Left cardiac atrium (tissue), 4 donors: ENCODE measurements at regions not wholly inside any gene's neighbourhood (a gene's known extent, or its start where the extent isn't known, plus 50 kb on each side); places are given as distances from the start of the nearest gene placed in this dataset.

Source experiments
- ATAC-seq, 2 donors: fragments of 200-7000 bp; cut with Tn5 transposase; one replicate each; pipeline ENCODE4 v1.9.1; 2020; ENCODE audit warnings: mild to moderate bottlenecking in 2 of 2, moderate library complexity in 2 of 2
- DNase-seq: peaks from one replicate; pipeline ENCODE4 v3.0.0-alpha.2; 2020
- intact Hi-C, 2 donors: fragments of 100-400 bp; cut with DNase I; formaldehyde crosslinking; loops; one replicate each; pipeline versions ENCODE4 v1.14.1 to v1.15.1; 2022 to 2023
- donor health status: DM: no; HTN: yes; CAD: no.
- donor health status: DM: no; HTN: yes; CAD: no; lungs with severe emphysema.
- donor health status: DM: yes; HTN: yes; CAD: no.
- donor health status: Dilated cardiomyopathy.

DNA sequence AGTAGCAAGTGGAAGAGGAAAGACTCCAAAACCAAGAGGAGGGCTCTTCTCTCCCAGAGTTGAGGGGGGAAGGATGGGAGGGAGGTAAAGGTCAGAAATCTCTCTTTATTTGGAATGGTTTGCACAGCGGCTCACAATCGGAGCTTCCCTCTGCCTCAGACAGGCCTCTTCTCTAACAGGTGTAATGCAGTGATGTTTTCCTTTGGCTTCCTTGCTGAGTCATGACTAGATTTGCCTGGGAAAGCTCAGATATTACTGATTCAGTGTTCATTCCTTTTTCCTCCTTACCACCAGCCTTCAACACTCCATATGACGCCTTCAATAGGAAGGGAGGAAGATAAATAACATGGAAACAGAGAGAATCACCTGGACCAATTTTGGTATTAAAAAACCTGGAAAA is 136.6 kb downstream of the RNF152 start:
- ATAC-seq (no peak), DNase-seq (no peak)
- intact Hi-C loops = no loop called here

DNA sequence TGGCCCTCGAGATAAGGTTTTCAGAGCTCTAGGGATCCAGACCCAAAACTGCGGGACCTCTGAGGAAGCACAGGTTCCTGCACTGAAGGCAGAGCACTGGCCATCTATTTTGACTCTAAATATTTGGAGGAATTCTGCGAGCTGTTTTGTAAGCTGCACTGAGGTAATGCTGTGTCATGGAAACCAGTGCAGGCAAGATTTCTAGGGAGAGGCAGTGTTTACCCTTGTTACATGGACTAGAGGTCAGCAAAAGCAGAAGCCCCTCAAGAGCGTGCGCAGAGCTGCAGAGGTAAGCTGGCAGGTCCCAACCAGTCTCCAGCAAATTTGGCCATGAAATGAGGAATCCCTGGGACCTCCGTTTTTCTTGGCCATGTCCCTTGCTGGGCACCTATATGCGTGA is 137.3 kb downstream of the RNF152 start:
- ATAC-seq = no peak
- no peak for DNase-seq
- intact Hi-C loops = no loop called here

DNA sequence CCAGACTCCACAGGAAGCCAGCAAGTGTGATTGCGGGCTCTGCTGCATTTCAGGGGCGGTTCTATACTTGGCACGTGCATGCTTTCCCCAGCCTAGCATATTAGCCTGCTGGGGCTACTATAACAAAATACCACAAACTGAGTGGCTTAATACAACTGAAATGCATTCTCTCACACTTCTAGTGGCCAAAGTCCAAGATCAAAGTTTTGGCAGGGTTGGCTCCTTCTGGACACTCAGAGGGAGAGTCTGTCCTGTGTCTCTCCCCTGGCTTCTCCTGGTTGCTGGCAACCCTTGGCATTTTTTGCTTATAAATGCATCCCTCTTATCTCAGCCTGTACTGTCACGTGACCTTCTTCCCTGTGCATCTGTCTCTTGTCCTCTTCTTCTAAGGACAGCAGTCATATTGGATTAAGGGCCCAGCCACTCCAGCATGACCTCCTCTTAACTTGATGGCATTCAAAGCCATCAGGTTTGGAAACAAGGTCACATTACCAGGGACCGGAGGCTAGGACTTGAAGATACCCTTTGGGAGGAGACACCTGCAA is 138.7 kb downstream of the RNF152 start:
- intact Hi-C loops = no loop called here
- DNase-seq (no peak), ATAC-seq (peak in 1 of 2 donors; percentile 33)

DNA sequence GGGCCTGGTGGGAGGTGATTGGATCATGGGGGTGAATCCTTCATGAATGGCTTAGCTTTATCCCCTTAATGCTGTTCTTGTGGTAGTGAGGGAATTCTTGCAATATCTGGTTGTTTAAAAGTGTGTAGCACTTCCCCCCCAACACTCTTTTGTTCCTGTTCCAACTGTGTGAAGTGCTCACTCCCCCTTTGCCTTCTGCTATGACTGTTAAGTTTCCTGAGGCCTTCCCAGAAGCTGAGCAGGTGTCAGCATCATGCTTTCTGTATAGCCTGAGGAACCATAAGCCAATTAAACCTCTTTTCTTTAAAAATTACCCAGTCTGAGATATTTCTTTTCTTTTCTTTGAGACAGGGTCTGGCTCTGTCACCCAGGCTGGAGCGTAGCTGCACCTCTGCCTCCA is 139.4 kb downstream of the RNF152 start:
- DNase-seq (no peak), ATAC-seq (no peak)
- intact Hi-C loops = no loop called here

DNA sequence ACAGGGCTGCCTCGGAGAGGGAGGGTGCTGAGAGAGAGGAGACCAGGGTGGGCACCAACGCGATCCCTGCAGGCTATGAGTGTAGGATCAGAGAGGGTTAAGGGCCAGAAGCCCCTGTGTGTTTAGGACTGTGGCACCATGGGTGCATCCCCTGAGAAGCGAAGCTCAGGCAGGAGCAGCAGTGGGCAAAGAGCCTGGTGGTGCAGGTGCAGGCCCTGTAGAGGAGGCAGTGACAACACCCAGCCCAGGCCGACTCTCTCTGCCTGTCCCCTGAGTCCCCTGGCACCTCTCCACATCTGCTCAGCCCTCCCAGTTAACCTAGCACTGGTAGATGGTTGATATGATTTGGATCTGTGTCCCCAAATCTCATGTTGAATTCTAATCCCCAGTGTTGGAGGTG is 139.8 kb downstream of the RNF152 start:
- intact Hi-C loops = no loop called here
- ATAC-seq (no peak), DNase-seq (no peak)

DNA sequence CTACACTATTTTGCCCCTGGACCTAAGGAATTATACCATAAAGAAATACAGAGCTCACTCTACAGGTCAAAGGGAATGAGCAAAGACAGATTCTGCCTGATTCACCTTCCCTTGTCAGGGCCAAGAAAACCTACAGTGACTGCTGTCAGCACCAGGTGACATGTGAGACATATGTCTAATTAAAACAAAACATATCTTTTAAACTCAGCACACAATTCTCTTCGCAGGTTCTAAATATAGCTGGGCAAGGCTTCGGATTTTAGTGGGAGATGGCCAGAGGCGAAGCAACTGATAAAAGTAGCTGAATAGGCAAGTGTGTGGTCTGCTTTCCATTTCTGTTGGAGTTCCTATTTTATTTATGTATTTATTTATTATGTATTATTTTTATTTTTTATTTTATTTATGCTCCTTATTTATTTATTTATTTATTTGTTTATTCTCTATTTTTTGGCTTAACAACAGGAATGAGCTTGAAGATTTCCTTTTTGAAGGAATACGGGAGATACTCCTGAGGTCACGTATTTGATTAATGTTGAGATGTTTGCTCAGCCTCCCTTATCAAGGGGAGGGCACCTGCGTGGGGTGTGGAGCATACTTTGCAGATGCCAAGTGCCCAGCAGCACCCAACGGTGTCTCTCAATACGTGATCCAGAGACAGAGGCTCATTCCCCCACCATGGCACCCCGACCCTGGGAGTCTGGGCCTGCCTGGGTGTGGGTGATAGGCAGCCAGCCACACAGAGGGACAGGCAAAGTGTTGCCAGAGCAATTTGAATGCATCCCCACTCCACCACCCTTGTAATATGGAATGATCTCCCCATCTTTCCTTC is 141.8 kb downstream of the RNF152 start:
- intact Hi-C loops = no loop called here
- DNase-seq (no peak), ATAC-seq (peak; percentile 27 to 53)

DNA sequence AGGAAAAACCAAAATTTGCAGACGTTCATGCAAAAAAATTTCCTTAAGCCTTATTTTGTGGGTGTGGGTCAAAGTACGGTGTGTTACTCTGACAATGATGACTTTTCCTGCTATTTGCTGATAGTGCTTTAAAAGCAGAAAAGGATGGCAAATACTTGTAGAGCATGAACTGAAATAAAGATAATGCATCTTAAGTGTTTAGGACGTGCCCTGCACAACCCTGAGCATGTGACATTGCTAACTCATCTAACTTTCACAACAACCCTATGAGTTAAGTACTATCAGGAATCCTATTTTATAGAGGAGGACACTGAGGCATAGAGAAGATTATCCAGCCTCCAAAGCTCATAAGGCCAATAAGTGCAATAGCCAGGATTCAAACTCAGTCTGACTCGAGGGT is 143.3 kb downstream of the RNF152 start:
- DNase-seq (no peak), ATAC-seq (no peak)
- intact Hi-C loops = loop anchor here (10.0 kb wide), 1 partner anchor 145 kb away; the partner anchor contains the start of gene RNF152 (in 2 of the 2)

DNA sequence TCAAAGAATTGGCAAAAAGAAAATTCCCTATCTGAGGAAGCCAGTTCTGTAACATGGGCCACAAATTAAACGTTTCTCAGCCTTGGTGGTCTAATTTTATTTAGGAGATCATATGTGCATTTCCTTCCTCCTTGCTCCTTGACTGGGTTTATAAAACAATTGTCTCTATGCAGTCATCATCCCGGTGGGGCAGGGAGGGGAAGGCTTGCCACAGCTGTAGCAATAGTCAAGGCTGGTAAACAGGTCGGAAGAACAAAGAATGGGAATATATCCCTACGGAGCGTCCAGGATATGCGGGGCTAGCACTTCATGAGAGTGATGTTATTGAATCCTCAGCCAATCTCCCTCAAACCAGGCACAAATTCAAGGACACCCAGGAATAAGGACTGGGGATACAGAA is 143.8 kb downstream of the RNF152 start:
- ATAC-seq (no peak), DNase-seq (no peak)
- intact Hi-C loops = loop anchor here (10.0 kb wide), 1 partner anchor 146 kb away; the partner anchor contains the start of gene RNF152 (in 2 of the 2)

DNA sequence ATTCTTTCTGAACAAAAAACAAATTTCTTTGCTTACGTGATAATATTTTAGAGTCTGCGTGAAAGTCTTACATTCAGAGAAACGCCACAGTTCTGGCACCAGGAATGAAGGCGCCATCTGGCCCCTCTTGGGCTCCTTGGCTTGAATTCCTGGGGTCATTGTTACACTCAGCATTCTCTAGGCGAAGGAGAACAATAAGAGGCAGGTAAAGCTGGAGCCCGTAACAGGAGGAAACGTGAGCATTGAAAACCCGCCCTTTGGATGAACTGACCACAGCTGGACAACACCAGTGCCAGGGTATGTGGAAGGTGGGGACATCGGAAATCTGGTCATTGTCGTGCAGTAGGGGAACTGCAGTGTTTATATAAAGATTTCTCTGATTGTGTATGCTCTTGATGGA is 144.8 kb downstream of the RNF152 start:
- ATAC-seq (no peak), DNase-seq (no peak)
- intact Hi-C loops = loop anchor here (10.0 kb wide), 1 partner anchor 147 kb away; the partner anchor contains the start of gene RNF152 (in 2 of the 2)

DNA sequence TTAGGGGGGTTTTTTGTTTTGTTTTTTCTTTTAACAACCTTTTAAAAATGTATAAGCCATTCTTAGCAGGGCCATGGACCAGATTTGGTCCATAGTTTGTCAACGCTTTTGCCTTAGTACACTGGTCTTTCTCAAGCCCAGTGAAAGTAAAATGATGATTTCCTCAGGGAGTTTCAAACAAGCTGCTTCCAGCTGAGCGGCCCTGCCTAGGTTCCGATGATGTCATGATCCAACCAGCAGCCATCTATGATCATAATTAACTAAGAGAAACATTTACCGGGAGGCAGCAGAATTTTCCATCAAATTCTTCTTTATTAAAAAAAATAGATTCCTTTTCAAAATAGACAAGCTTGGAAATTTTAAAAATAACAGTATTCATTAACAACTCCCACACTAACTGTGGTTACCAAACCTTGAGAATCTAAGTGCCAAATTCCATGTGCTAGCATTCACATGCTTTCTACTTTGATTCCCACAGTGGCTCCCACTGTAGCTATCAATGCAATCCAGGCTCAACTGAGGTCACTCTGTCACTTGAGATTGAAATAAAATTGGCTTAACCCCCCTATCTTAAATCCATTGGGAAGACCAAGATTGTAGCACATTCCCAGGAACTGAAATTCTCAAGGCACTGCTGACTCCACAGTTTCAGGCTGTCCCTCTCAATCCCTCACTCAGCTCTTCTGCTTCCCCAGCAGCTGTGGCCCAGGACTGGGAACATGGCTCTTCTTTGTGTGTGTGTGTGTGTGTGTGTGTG is 148.9 kb downstream of the RNF152 start:
- intact Hi-C loops = loop anchor here (10.0 kb wide), 1 partner anchor 151 kb away; the partner anchor contains the start of gene RNF152 (in 2 of the 2)
- ATAC-seq = peak; percentile 64 to 79
- DNase-seq = peak; percentile 49

DNA sequence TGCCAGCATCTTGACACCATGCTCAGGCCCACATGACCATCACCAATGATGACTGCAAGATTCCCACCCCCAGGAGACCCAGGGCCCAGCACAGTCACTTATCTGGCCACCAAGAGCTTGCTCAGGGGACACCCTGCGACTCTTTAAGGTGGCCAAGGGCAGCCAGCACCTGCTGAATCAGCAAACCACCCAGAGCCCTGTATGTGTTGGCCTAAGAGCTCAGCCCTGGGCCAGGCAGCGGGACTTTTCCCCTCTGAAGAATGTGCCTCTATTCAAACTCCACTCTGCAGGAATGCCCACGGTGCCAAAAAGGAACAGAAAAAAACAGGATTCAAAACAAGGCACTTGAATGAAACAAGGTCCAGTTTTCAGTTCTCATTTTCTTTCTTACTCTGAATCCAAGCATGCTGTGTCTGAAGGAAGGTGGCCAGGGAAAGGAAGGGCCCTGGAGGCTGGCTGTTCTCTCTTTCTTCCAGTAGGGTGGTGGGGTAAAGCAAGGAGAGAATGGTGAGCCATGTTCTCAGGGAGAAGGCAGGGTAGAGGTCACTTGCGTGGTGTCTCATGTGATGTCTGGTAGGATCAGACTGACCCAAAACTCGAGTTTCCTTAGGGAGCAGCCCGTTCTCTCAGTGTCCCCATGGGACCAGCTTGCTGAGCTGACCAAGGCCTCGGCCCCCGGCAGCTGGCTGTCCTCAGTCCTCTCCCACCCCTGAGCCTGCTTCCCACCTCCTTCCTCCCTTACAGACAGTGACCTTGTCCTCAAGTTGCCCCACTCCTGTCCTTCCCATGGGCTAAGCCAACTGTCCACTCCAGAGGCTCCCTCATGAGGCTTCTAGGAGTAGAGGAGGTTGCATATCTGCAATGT is 150.0 kb downstream of the RNF152 start:
- intact Hi-C loops = loop anchor here (10.0 kb wide), 1 partner anchor 152 kb away; the partner anchor contains the start of gene RNF152 (in 2 of the 2)
- peak; percentile 59 for DNase-seq
- peak; percentile 76 to 77 for ATAC-seq

DNA sequence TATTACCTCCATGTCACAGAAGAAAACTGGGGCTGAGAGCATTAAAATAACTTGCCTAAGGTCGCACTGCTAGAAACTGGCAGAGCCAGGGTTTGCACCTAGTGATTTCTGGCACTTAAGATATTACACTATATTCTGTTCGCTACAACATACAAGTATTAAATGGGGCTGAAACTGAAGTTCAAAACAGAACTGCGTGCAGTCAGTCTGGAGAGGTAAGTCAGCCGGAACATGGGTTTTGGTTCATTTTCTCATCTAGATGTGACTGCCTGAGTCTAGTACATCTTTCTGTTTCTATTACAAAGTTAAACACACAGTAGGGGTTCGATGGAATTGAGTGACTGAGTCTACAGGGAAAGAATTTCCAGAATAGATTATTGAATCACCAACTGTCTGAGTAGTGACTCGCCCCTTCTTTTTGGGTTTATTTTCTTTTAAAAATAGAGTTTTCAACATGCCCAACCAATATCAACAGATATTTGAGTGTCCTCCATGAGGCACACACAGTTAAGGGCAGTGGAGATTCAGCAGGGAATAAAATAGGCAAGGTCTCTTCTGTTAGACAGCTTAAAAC is 150.8 kb downstream of the RNF152 start:
- no peak for DNase-seq
- intact Hi-C loops = loop anchor here (10.0 kb wide), 1 partner anchor 153 kb away; the partner anchor contains the start of gene RNF152 (in 2 of the 2)
- ATAC-seq = no peak

DNA sequence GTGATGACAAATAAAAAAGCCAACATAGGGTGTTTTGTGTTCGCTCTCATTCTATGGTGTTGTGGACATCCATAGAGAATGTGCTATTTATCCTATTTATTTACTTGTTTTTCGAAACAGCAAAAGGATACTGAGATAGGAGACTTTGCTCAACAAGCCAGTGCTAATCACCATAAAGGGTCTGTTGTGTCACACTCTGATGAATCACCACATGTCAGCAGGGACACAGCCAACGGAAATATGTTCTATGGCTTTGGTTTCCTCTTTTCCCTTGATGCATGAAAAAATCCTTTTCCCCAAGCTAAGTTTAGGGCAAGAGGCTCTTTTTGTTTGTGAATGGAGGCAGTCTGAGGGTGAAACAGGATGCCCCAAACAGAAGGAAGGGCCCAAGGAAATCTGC is 154.3 kb downstream of the RNF152 start:
- intact Hi-C loops = no loop called here
- ATAC-seq (peak in 1 of 2 donors; percentile 53), DNase-seq (no peak)

DNA sequence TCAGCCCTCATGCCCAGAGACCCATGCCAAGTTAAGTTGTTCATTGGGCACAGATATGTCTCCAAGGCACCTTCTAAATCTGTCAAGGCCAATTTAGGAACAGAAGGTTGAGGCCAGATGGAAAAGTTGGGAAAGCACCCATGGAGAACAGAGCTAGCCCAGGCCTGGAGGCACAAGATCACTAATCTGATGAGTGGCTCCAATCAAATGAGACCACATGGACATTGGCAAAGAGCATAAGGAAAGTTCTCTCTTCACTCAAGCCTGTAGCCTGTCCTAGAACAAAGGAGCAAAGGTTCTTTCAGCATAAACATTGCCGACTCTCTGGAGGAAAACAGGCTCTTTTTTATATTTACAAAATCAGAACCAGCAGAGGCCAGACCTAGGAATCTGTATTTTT is 154.8 kb downstream of the RNF152 start:
- ATAC-seq (peak; percentile 24 to 32), DNase-seq (no peak)
- intact Hi-C loops = no loop called here

DNA sequence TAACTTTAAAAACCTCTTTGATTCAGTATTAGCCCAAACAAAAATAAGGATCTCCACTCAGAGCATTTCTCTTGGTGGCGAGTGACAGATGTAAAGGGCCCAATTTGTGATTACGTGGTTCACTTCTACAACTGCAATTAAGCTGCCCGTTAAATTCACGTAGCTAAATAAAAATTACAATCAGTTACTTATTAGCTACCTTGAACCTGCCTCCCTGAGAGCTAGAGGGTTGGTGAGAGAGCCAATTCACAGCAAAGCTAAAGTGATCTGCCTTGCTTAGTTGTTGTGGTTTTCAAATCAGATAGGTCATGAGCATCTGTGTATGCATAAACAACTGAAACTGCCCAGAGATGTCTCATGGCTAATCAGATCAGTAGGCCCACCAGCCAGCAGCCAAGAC is 156.7 kb downstream of the RNF152 start:
- no peak for ATAC-seq
- intact Hi-C loops = no loop called here
- no peak for DNase-seq

DNA sequence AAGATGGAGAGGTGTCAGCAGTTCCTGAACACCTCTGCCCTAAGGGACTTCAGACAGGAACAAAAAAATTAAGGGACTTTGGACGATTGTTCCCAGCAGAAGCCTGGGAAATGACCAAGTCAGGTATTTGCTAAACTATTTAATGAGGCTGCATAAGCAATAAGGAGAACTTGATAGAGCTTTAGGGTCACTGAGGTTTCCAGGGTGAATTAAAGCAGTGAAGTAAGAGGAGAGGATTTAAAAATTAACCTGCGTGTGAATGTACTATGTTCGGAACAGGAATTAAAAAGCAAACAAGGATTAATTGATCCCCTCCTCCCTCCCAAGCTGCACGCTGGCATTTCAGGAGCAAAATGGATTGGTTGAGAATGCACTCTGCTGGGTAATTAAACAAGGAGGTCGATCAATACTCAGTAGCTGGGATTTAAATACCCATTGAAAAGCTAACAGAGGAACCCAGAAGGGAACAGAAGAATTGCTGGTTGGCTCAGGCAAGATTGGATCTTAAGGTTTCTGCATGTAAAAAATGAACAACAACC is 157.2 kb downstream of the RNF152 start:
- intact Hi-C loops = no loop called here
- no peak for DNase-seq
- ATAC-seq = no peak

DNA sequence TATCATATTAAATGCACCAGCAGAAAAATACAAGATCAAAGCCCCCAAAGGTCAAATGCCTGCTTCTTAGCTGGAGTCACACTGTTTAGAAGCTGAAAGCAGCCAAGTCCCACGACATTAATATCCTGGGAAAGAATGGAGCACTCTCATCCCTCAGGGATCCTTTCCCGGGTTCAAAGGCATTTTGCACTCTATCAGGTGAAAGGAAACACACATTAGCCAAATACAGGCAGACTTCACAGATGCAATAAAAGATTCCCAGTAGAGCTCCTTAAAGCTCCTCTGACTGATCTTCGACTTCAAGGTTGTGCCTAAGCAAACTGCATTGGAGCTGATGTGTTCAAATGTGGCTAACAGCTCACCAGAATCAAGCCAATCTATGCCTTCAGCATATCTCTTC is 158.4 kb downstream of the RNF152 start:
- intact Hi-C loops = no loop called here
- ATAC-seq (no peak), DNase-seq (no peak)

DNA sequence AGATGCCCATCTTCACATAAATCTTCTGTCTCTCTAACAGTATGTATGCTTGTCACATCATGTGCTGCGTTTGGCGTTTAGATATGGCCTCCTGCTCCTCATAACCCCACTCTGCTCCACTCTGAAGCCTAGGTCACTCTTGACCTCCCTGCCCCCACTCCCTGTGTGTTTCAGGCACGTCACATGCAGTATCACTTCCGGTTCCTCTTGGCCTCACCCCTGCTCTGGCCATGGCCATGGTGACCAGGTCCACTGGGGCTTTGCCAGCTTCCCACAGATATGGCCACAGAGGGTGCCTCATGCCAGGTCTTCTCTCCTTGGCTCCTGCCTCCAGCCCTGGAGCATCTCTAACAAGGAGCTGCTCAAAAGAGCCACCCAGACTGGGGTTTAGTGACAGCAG is 160.0 kb downstream of the RNF152 start:
- intact Hi-C loops = no loop called here
- DNase-seq (peak; percentile 61), ATAC-seq (peak; percentile 29 to 37)
